ENCODE measurements at regions not wholly inside any gene's neighbourhood (a gene's known extent, or its start where the extent isn't known, plus 50 kb on each side); places are given as distances from the start of the nearest gene placed in this dataset.

GRCh38 chr21:25139414-25139813 is 467.9 kb downstream of the MRPL39 start:
- Histone ChIP-seq H3K23ac (ENCODE audit: insufficient read length) (no peak overlapping the region), H3K14ac (ENCODE audit: insufficient read length) (no peak overlapping the region), H2BK5ac (ENCODE audit: low read depth, low read length) (no peak overlapping the region), H3K27ac (ENCODE audit: low read depth, low read length) (no peak overlapping the region), H3K4me1 (replicated peaks in 1 of 4; ENCODE audit: control insufficient read depth in 3 of 4, insufficient read depth in 4 of 4, low read length in 3 of 4) (no peaks in the 10 kb centered on the region), H3K79me1 (ENCODE audit: low read depth, low read length) (no peaks in the 10 kb centered on the region), H3K23me2 (ENCODE audit: low read depth, low read length) (no peaks in the 10 kb centered on the region; the same call in 1 of the 2 replicates), H3K36me3 (ENCODE audit: control insufficient read depth in 2 of 4, insufficient read depth in 4 of 4, low read length in 3 of 4) (no peaks in the 10 kb centered on the region), H2AK5ac (ENCODE audit: low read depth, low read length) (no peak overlapping the region), H4K91ac (replicated peaks; ENCODE audit: insufficient read length, low read length) (no peak overlapping the region), H3K4ac (replicated peaks; ENCODE audit: insufficient read length, low read depth, low read length) (no peak overlapping the region), H3K4me3 (ENCODE audit: extremely low read depth in 1 of 4, insufficient read depth in 2 of 4, low read depth in 3 of 4, low read length in 4 of 4) (no peak overlapping the region), H4K8ac (ENCODE audit: extremely low read depth, insufficient read depth, low read length) (no peak overlapping the region), H3K9ac (replicated peaks in 1 of 4; ENCODE audit: extremely low read depth in 1 of 4, low read depth in 3 of 4, low read length in 3 of 4) (no peak overlapping the region), H3K27me3 (replicated peaks in 1 of 4; ENCODE audit: control insufficient read depth in 3 of 4, extremely low read depth in 1 of 4, insufficient read depth in 3 of 4, low read length in 3 of 4) (no peaks in the 10 kb centered on the region), H3K9me3 (ENCODE audit: insufficient read depth in 2 of 2, low read depth in 1 of 2, low read length in 1 of 2) (no peaks in the 10 kb centered on the region), H3K56ac (replicated peaks; ENCODE audit: insufficient read length, low read depth, low read length) (no peak overlapping the region), H3K79me2 (ENCODE audit: control insufficient read depth in 1 of 2, insufficient read depth in 2 of 2, low read length in 2 of 2) (no peaks in the 10 kb centered on the region), H2BK12ac (ENCODE audit: low read depth, low read length) (no peak overlapping the region), H2BK120ac (replicated peaks; ENCODE audit: low read depth, low read length) (no peak overlapping the region), H4K5ac (ENCODE audit: insufficient read length, low read depth, low read length) (no peak overlapping the region), H2AFZ (ENCODE audit: low read length) (no peak overlapping the region), H2BK15ac (ENCODE audit: low read length) (no peak overlapping the region), H2BK20ac (ENCODE audit: low read length) (no peak overlapping the region), H3K4me2 (ENCODE audit: insufficient read depth in 1 of 2, low read depth in 2 of 2, low read length in 2 of 2) (no peak overlapping the region), H3K18ac (ENCODE audit: extremely low read depth, low read length) (no peak overlapping the region), H4K20me1 (replicated peaks in 1 of 2; ENCODE audit: control insufficient read depth in 1 of 2, insufficient read depth in 2 of 2, low read length in 2 of 2) (no peaks in the 10 kb centered on the region)
- no peak for FAIRE-seq
- DNase-seq (ENCODE audit: low read depth in 1 of 2, low spot score in 2 of 2) = no peak
- POLR2A ChIA-PET (ENCODE audit: partially characterized antibody) = no interaction called here
- CTCF ChIA-PET (ENCODE audit: partially characterized antibody) = interaction anchor here (1.2 kb wide), 1 partner anchor 247 kb away, joined by 3 read pairs; no protein-coding TSS in a partner anchor
- WGBS, 2 experiments (ENCODE audit: extremely low coverage in 1 of 2, insufficient coverage in 1 of 2, insufficient read length in 1 of 2, insufficient replicate concordance in 2 of 2, low coverage in 1 of 2, low lambda C conversion rate in 2 of 2, missing lambda C conversion rate in 1 of 2) = 88% methylated on average over 1 of the region's 1 CpG; no CpG with 5 or more reads in 1 of the 2 experiments
- TF ChIP-seq HDAC2 (IDR thresholded peaks at IDR 0.05; ENCODE audit: borderline replicate concordance in 1 of 2, low read depth in 2 of 2, low read length in 2 of 2) (no peak), ATF2 (IDR thresholded peaks at IDR 0.05; ENCODE audit: low read length) (no peak), SP2 (IDR thresholded peaks at IDR 0.05; ENCODE audit: low read length) (no peak)
